Thoracic aorta (tissue), 2 donors: ENCODE measurements at regions not wholly inside any gene's neighbourhood (a gene's known extent, or its start where the extent isn't known, plus 50 kb on each side); places are given as distances from the start of the nearest gene placed in this dataset.

Source experiments
- ATAC-seq: fragments of 150-250 bp; one replicate; pipeline ENCODE4 v1.8.0; 2017; ENCODE audit warnings: low read depth; ENCODE audit not compliant: insufficient number of reproducible peaks, low FRiP score
- DNase-seq: peaks from one replicate; pipeline ENCODE4 v3.0.0-alpha.2; 2020; ENCODE audit warnings: low spot score
- H3K27ac ChIP-seq, 2 donors: fragments of 200-600 bp; sonication (generic); 1 replicate in 1 of 2; 2 replicates in 1 of 2; pipeline ENCODE4 v1.5.1; 2016; ENCODE audit warnings: mild to moderate bottlenecking in 2 of 2, moderate library complexity in 2 of 2
- H3K27me3 ChIP-seq: fragments of 200-600 bp; sonication (generic); replicated peaks from 2 replicates; pipeline ENCODE4 v1.6.0; 2016; ENCODE audit warnings: mild to moderate bottlenecking; ENCODE audit not compliant: insufficient read depth
- H3K36me3 ChIP-seq: fragments of 200-600 bp; sonication (generic); one replicate; pipeline ENCODE4 v1.5.1; 2016
- H3K4me1 ChIP-seq, 2 donors: fragments of 200-600 bp; sonication (generic); 1 replicate in 1 of 2; 2 replicates in 1 of 2; pipeline versions ENCODE4 v1.5.1 to v1.6.0; 2016; ENCODE audit warnings: low read depth in 2 of 2, mild to moderate bottlenecking in 1 of 2; ENCODE audit not compliant: control insufficient read depth in 1 of 2
- H3K4me3 ChIP-seq: fragments of 200-600 bp; sonication (generic); 2 replicates; pipeline ENCODE4 v1.5.1; 2016; ENCODE audit warnings: mild to moderate bottlenecking
- H3K9me3 ChIP-seq: fragments of 200-600 bp; sonication (generic); 2 replicates; pipeline ENCODE4 v1.5.1; 2016
- TF ChIP-seq, protein P1 (sequence below): fragments of 200-600 bp; sonication (generic); IDR thresholded peaks from one replicate; pipeline ENCODE4 v1.5.1; 2019; ENCODE audit warnings: antibody characterized with exemption

DNA sequence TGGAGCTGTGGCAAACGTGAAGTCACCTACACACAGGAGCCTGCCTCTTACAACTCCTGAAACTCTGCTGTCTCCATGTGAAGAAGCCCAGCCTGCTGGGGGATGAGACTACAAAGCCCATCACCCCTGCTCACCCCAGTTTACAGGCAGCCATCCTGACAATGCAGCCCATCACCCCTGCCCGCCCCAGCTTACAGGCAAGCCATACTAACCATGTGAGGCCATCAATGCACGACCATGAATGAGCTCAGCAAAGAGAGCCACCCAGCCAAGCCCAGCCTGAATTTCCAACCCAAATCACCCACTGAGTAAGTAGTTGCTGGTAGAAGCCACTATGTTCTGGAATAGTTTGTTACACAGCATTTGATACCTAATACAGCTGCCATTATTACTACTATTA lies 185.4 kb upstream of the NSMCE3 start:
- H3K27me3 ChIP-seq, result no peaks in the 10 kb centered on the region
- no peak overlapping the region for H3K27ac ChIP-seq
- DNase-seq (no peak), ATAC-seq (no peak)
- no peaks in the 10 kb centered on the region for H3K4me1 ChIP-seq
- no peaks in the 10 kb centered on the region for H3K9me3 ChIP-seq
- no peak overlapping the region for H3K4me3 ChIP-seq
- TF ChIP-seq, protein P1, sequence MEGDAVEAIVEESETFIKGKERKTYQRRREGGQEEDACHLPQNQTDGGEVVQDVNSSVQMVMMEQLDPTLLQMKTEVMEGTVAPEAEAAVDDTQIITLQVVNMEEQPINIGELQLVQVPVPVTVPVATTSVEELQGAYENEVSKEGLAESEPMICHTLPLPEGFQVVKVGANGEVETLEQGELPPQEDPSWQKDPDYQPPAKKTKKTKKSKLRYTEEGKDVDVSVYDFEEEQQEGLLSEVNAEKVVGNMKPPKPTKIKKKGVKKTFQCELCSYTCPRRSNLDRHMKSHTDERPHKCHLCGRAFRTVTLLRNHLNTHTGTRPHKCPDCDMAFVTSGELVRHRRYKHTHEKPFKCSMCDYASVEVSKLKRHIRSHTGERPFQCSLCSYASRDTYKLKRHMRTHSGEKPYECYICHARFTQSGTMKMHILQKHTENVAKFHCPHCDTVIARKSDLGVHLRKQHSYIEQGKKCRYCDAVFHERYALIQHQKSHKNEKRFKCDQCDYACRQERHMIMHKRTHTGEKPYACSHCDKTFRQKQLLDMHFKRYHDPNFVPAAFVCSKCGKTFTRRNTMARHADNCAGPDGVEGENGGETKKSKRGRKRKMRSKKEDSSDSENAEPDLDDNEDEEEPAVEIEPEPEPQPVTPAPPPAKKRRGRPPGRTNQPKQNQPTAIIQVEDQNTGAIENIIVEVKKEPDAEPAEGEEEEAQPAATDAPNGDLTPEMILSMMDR, result no peak
- no peaks in the 10 kb centered on the region for H3K36me3 ChIP-seq

DNA sequence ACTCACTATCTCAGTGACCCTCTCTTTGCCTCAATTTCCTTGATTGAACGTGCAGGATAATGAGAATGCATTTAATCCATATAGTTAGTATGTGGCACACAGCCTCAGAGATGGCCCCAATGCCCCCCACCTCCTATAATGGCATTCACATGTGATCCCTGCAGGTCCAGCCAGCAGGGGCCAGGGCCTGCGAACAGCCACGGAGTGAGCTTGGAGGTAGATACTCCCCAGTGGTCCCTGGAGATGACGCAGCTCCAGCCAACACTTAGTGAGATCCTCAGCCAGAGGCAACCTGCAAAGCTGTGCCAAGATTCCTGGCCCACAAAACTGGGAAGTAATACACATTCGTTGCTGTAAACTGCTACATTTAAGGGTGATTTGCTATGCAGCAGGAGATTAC lies 184.9 kb upstream of the NSMCE3 start:
- Histone ChIP-seq H3K4me1 (no peaks in the 10 kb centered on the region), H3K27me3 (no peaks in the 10 kb centered on the region), H3K9me3 (no peaks in the 10 kb centered on the region), H3K36me3 (no peaks in the 10 kb centered on the region), H3K4me3 (no peak overlapping the region), H3K27ac (no peak overlapping the region)
- TF ChIP-seq, protein P1, result no peak
- DNase-seq (no peak), ATAC-seq (no peak)

DNA sequence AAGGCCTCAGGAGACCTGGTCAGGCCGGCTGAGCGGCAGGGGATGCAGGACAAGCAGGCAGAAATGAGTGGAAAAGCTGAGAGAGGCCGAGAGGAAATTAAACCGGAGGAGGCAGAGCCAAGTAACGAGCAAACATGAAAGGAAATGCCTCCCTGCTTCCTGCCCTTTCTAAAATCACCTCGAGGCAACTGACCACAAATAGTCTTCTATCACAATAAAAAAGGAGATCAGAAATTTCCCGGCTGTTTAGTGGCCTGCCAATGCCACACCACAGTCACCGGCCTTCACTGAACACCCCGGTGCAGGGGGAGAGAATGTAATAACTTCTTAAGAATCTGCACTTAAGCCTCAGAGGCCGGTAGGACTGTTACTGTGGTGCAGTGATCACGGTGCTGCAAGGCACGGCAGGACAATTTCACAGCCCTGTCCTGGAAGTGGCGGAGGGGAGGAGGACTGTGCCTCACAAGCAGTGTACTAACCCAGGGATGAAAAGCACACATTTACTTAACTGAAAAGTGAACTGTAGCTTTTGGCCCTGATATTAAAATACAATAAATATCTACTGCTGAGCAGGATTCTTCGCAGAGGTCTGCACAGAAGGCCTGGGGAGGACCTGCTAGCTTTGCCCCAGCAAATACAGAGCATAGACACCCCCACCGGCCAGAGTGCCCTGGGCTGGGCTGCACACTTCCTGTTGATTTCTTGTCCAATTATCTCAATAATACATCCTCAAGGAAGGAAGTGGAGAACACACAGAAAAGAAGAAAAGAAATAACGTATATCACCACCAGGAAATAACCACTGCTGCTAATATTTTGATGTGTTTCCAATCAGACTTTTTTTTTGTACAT lies 183.5 kb upstream of the NSMCE3 start:
- DNase-seq (no peak), ATAC-seq (no peak)
- no peaks in the 10 kb centered on the region for H3K9me3 ChIP-seq
- no peak overlapping the region for H3K27ac ChIP-seq
- H3K27me3 ChIP-seq, result no peaks in the 10 kb centered on the region
- no peaks in the 10 kb centered on the region for H3K36me3 ChIP-seq
- no peaks in the 10 kb centered on the region for H3K4me1 ChIP-seq
- H3K4me3 ChIP-seq, result no peak overlapping the region
- TF ChIP-seq, protein P1, result no peak

DNA sequence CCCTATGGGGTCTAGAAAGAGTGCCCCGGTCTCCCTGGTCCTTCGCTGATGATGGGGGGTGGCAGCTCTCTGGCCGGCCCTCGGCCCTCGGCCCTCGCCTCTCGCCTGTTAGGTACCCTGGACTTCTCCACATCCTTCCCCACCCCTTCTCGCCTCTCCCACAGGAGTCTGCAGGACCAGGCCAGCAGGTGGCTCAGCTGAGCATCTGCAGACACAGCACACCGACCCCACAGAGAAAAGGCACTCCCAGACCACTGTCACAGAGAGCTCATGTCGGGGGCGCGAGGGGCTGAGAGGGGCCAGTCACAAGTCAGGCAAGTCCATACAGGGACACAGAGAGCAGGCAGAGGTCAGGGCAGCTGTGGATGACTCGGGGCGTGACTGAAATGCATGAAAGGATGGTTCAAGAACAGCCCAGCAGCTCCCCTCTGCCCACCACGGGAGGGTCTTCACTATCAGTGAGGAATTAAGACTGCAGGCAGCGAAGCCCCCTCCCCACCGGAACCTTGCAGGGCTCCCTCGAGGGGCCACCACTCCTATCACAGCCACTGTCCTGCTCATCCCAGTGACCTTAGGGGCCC lies 181.7 kb upstream of the NSMCE3 start:
- no peak for ATAC-seq
- Histone ChIP-seq H3K4me1 (no peaks in the 10 kb centered on the region), H3K9me3 (no peaks in the 10 kb centered on the region), H3K27me3 (no peaks in the 10 kb centered on the region), H3K27ac (no peak overlapping the region), H3K36me3 (no peaks in the 10 kb centered on the region), H3K4me3 (no peak overlapping the region)
- DNase-seq, result no peak
- TF ChIP-seq, protein P1, result no peak

DNA sequence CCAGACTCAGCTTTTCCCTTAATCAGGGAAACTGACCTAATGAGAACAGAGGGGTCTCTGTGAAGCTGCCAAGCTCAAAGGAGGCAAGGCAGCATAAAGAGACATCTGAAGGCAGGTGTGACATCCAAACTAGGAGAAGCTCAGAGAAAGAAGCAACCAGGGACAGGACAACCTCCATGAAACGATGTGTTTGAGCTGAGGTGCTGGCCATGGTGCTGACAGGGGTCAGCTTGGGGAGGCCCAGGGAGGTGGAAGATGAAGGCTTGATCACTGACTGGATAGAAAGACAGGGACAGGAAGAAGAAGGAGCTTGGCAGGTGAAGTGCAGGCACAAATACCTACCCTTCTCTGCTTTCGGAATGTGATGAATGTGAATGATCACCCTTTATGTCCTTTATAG lies 179.5 kb upstream of the NSMCE3 start:
- Histone ChIP-seq H3K4me3 (no peak overlapping the region), H3K27me3 (no peaks in the 10 kb centered on the region), H3K4me1 (no peaks in the 10 kb centered on the region), H3K36me3 (no peaks in the 10 kb centered on the region), H3K27ac (no peak overlapping the region), H3K9me3 (no peaks in the 10 kb centered on the region)
- TF ChIP-seq, protein P1, result no peak
- ATAC-seq, result no peak
- DNase-seq, result no peak
